OCI-M1 (cell line): ENCODE measurements at regions not wholly inside any gene's neighbourhood (a gene's known extent, or its start where the extent isn't known, plus 50 kb on each side); places are given as distances from the start of the nearest gene placed in this dataset.

Source experiments
- DNase-seq: peaks from one replicate; lab custom pipeline; 2025; lab: John Stamatoyannopoulos, UW

DNA sequence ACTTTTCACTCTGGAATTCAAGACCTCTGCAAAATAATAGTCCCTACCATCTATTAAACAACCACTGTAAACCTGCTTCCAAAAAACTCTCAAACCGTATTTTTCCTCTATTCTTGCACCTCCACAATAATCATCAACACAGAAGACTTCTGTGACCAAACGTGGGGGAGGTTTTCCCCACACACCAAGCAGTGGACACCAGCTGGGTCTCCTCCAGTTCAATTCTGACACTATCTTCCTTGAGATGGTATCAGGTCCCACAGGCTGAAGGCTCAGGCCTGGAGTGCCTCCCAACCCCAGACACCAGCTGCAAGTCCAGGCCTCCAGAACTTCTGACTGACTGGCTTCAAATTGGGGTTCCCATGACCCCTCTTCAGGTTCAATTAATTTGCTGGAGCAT, 89.6 kb upstream of the RAP2B start:
- peak; percentile 31 for DNase-seq

DNA sequence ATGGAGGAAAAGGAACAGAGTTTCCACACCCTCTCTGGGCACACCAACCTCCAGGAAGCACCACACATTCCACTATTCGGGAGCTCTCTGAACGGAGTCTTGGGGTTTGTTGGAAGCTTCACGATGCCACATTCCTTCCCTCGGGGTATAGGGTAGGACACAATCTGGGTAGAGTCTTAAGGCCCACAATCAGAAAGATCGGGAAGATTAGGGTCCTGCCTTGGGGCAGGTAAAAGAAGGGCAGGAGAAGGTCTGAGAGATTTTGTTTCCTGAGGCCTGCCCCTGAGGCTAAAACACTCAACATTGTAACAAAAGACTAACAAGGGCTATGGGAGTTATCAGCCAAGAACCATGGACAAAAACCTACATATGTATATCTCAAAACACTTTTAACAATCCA, 89.2 kb upstream of the RAP2B start:
- no peak for DNase-seq

DNA sequence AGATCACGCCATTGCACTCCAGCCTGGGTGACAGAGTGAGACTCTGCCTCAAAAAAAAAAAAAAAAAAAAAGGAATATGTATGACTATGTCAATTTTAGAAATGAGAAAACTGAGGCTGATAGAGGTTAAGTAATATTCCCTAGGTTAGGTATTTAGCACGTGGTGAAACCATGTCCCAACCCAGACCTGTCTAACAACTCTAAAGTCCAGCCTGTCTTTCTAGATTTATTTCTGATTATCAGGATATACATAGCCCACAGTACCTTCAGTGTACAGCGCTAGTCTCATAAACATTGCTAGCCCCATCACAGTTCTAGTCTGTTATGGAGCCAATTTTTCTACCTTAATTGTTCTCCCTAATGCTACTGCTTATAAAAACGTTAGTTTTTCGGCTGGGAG, 88.4 kb upstream of the RAP2B start:
- no peak for DNase-seq

DNA sequence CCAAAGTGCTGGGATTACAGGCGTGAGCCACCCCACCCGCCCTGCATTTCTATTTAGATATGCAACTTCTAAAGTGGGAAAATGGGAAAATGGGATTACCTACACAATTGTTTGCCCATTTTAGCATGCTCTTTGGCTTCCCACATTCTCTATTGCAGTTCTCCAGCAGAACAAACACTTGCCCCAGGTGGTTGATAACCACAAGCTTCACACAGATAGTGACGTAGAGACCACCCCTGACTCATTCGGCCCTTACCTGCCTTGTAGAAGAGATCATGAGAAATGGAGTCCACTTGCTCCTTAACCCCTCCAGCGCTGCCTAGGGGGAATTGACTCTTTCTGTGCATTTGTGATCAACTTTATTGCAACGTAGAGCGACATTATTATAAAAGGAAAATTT, 83.2 kb upstream of the RAP2B start:
- no peak for DNase-seq

DNA sequence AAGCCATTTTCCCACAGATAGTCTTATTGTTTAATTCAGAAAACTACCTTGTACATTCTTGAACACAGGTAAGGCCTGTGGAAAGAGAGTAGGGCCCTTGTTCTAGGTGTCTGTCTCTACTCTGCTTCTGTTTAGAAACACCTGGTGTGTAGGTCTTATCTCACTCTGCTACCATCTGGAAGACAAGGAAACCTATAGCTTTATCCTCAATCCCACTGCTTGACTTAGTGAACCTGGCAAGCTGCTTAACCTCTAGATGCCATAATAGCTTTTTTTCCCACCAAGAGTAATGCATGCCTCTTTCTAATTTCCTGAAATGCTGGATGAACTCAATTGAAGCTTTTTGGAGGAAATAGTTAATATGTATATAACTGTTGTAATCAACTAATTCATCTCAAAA, 82.6 kb upstream of the RAP2B start:
- DNase-seq: no peak

DNA sequence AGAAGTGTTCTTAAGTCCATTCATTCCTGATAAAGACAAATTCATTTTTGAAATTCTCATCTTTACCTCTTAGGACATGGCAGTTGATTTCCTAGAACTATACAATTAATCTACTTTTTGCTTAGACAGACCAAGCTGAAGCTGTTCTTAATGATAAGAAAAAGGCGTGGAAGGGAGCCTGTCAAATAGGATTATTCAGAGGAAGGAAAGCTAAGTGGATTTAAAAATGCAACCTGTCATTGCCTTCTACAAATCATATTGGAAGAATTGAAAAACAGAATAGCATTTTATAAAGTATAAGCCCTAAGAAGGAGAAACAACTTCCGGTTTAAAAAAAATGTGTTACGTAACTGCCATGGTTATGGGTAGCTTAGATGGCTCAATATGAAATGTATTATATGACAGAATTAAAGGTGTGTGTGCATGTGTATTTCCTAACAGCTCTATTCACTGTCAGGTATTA, 81.2 kb upstream of the RAP2B start:
- peak; percentile 89 for DNase-seq

DNA sequence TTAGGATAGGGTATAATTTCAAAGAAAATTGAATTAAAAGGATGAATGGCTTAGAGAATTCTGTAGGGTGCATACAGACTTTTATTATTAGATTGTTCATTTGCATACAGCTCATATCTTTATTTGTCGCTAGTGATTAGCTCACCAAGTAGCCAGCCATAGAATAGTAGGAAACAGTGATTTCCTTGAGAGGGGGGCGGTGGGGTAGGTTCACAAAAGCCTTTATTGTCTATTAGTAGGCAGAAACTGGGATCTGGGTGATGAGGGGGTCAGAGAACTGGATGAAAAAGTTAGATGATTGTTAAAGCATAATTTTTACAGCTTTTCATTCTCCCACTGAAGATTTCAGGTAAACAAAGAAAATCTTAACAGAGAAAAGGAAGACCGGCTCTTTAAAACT, 77.6 kb upstream of the RAP2B start:
- no peak for DNase-seq

DNA sequence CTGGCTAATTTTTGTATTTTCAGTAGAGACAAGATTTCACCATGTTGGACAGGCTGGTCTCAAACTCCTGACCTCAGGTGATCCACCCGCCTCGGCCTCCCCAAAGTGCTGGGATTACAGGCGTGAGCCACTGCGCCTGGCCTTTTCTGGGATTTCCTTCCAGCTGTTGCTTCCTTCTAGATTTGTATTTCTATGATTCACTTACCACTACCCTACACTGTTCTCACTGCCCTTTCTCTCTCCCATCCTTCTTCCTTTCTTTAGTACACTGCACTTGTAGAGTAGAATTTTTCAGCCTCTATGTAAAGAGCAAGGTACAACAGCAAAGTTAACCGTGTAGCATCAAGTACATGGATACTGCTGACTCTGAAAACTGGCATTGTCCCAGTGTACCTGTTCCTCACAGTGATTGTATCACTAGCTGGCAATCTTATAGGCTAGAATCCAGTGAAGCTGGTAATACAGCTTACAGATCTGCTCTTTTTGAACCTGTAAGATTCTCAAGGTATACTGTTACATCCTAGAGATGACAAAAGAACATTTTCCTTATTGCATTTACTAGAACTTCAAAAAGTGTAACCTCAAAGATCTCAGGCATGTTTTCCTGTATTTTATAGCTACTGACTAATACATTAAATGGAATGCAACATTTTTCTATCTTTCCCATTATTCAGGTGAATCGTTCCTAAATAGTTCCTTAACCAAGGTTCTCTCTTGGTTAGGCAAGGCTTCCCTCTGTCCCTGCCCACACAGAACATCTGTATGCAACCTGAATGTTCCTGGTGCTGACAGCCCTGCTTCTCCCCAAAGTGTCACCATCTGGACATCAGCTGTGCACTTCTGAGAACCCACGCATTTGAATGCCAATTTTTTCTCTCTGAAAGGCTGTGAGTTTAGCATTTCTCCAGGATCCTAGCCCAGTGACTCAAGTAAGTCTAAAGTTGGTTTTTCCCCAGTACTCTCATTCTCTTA, 74.1 kb upstream of the RAP2B start:
- DNase-seq: no peak

DNA sequence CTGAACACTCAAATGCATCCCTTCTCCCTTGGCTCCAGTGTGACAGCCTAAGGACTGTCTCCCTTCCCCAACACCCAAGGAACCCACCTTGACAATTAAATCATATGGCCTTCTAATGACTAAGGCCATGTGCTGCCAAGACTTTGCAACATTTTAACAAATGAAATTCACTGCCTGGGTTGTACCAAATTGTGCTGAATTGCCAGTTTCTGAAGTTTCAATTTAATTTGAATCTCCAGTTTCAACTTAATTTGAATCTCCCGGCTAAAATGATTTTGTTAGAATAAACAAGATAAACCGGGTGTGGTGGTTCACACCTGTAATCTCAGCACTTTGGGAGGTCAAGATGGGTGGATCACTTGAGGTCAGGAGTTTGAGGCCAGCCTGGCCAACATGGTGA, 72.4 kb upstream of the RAP2B start:
- DNase-seq: no peak

DNA sequence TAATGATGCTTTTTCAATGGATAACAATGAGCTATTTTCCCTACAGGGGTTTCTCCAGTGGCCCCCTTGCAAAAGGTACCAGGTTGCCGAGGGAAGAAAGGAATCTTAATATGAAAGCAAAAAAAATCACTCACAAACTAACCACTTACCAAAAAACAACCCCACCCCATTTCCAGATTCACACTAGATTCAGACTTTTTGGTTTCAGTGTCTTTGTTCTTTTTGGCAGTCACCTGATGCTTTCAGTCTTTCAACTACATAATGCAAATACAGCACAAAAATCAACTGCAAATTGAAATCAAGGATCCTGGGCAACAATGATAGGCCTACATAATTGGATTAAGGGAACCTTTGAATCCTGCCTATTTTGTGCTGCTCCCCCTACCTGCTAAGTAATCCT, 71.1 kb upstream of the RAP2B start:
- DNase-seq: no peak

DNA sequence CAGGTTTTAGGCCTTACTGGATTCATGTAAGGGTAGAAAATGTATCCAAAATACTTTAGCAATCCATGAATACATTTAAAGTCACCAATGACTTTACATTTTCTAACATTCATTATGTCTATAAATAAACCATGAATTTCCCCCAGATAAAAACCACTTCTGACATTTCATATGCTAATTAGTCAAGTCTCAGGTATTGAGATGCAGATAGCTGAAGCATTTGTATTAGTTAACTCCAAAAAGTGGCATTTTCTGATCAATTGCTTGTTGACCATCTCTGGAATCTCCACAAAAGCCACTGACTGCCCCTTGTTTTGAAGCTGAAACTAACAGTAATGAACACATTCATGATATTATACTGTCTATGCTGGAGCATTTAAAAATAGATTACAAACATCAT, 68.4 kb upstream of the RAP2B start:
- no peak for DNase-seq

DNA sequence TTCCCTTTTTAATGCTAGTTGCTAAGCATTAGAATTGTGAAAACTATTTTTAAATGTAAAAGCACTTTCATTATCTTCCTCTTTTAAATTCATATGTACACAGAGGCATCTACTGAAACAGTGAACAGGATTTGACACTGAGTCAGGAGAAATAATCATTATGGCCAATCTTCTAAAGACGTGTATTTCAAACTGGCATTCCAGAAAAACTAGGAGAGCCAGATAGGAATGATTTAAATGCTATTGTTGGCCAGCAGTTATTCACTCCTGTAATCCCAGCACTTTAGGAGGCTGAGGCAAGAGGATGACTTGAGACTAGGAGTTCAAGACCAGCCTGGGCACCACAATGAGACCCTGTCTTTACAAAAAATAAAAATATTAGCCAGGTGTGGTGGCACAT, 67.6 kb upstream of the RAP2B start:
- no peak for DNase-seq

DNA sequence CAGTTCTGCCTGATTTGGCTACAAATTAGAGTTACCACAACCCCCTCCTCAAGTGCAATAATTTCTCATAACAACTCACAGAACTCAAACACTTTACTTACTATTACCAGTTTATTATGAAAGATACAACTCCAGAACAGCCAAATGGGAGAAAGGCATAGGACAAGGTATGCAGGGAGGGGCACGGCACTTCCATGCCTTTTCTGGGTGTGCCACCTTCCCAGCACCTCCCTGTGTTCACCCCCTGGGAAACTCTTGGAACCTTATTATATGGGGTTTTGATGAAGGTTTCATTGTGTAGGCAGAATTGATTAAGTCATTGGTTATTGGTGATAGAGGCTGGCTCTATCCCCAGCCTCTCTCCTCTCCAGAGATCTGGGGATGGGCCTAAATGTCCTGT, 66.6 kb upstream of the RAP2B start:
- DNase-seq: no peak

DNA sequence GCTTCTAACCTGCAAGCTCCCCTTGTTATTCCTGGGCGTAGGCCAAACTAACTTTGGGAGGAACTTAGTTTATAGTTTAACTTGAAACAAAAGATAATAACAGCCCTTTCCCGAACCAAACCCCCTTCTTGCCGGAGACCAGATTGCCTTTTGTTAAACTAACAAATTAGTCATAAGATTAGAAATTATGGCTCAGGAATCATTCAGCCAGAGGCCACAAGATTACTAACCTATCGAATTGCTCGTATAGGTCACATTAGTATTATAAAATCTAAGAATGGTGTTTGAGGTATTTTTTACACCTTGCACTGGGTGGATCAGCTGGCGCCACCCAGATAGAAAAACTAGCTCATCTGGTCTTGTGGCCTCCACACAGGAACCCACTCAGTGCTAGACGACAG, 65.3 kb upstream of the RAP2B start:
- DNase-seq: no peak

DNA sequence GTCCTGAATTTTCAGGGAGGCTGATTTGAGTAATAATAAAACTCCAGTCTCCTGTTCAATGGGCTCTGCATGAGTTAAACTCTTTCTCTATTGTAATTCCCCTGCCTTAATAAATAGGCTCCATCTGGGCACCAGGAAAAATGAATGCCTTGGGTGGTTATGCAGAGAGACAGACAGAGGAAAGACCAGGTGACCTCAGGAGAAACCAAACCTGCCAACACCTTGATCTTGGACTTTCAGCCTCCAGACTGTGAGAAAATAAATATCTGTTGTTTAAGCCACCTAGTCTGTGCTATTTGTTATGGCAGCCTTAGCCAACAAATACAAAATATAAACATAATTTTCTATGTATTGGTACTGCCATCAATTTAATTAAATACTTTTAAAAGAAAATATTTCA, 64.8 kb upstream of the RAP2B start:
- DNase-seq: no peak

DNA sequence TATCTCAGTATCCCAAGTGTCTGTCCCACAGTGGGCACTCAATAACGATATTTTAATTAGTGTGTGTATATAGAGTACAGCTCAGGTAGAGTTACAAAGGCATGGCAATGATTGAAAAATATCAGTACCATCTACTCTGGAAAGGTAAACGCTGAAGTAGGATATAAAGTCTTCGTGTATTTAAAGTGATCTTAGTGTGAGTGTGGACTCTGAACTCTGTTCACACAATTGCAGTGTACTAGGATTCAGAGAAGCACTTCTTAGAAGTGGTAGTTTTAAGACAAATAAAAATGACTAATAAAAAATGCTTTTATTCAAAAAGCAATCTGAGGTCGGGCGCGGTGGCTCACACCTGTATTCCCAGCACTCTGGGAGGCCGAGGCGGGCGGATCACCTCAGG, 62.9 kb upstream of the RAP2B start:
- DNase-seq: no peak

DNA sequence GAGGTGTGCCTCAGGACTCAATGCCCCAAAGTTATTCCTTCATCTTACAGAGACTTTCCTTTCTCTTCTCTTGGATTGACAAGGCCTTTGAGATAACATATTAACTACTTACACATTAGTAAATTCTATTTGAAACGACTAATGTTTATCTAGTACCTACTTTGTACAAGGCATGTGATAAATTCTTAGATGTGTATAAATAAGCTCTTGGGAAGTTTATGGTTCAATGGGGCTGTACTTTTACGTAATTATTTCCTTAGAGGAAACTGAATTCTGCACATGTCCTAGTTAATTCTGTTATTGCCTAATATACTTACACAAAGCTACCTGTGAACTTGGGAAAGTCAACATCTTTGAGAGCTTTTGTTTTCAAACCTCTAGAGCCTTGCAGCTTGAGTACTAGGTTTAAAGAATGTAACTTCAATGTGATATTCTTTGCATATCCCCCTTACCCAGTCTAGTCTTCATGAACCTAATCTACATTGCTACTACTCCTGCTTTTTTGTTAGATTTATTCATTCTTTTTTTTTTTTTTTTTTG, 58.5 kb upstream of the RAP2B start:
- DNase-seq: no peak

DNA sequence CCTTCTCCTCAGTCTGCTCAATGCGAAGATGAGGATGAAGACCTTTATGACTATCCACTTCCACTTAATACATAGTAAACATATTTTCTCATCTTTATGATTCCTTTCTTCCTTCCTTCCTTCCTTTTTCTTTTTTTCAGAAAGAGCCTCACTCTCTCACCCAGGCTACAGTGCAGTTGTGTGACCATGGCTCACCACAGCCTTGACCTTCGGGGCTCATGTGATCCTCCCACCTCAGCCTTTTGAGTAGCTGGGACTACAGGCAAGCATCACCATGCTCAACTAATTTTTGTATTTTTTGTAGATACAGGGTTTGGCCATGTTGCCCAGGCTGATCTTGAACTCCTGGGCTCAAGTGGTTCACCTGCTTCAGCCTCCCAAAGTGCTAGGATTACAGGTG, 52.0 kb upstream of the RAP2B start:
- no peak for DNase-seq

DNA sequence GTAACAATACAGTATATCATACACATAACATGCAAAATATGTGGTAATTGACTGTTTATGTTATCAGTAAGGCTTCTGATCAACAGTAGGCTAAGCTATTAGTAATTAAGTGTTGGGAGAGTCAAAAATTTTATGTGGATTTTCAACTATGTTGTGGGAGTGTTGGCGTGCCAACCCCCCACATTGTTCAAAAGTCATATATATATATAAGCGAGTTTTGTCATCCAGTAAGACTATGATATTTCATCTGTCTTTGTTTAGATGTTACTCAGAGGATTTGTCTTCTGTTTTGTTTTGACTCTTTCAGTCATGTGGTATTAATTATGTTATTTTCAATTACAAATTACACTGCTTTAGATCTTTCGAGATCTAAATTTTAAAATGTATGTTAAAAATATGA, 51.0 kb upstream of the RAP2B start:
- DNase-seq: no peak
